GM19452 (cell line): ENCODE measurements at regions not wholly inside any gene's neighbourhood (a gene's known extent, or its start where the extent isn't known, plus 50 kb on each side); places are given as distances from the start of the nearest gene placed in this dataset.

ENCODE experiments used
- ATAC-seq: cut with Tn5 transposase; IDR thresholded peaks from one replicate; pipeline ENCODE4 v1.9.1; 2021; ENCODE audit not compliant: unreplicated experiment

DNA sequence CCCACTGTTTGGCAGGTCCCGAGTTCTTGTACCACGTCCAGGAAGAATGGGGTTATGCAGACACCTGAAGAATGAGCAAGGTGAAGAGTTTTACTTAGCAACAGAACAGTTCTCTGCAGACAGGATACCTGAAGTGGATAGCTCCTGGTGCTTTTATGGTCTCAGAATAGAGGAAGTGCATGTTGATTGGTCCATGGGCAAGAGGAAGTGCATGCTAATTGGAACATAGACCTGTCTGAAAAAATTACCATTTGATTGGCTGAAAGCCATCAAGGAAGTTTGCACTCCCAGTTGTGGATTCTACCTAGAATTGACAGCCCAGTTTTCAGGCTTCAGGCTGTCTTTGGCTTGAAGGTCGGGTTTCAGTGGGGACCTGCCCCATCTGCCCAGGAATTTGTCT lies 887.5 kb downstream of the FAT4 start:
- no peak for ATAC-seq

DNA sequence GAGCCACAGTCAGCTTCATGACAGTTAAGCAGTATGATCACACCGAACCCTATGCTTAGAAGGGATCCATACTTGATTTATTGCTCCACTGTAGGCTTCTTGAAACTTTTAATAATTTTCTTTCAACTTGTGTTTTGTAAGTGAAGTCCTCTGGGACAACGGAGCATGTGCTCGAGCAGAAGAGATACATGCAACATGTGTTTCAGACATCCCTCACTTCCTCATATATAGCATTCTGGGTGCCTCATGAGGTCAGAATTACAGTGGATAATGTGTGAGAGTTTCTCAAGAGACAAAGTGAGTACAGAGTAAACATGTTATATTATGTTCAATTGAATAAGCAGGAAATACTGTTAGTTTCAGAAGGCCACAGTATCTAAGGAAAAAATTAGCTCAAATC lies 893.2 kb downstream of the FAT4 start:
- no peak for ATAC-seq

DNA sequence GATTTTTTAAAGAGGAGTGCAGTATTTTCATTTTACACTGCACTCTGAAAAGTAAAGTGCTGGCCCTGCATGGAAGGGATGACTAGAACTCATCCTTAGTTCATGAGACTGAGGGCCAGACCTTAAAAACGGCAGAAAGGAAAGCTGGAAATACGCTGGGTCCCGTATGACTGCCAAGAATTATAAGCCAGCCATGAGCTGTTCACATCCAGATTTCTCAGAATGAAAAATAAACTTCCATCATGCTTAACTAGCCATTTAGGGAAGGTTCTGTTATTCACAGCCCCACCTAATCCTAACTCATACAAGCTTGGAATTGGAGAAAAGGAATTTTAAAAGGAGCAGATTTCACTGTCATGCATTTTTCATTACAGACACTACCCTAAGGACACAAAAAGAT lies 894.4 kb downstream of the FAT4 start:
- ATAC-seq = no peak

DNA sequence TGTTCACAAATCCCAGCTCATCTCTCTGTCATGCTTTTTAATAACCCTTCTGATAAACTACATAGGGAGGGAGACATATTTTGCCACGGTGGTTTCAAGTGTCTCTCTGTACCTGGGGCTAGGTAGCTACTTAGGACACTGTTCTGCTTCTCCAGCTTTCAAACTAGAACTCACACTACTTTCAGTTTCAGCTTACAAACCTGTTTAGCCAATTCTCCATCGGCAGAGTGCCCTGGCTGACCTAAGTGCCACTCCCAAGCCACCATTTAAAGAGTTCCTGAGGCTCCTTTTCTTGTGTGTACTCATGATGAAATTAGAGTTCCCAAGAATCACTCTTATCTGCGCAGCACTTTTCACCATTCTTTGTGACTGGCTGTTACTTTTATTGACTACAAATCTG lies 899.2 kb downstream of the FAT4 start:
- no peak for ATAC-seq

DNA sequence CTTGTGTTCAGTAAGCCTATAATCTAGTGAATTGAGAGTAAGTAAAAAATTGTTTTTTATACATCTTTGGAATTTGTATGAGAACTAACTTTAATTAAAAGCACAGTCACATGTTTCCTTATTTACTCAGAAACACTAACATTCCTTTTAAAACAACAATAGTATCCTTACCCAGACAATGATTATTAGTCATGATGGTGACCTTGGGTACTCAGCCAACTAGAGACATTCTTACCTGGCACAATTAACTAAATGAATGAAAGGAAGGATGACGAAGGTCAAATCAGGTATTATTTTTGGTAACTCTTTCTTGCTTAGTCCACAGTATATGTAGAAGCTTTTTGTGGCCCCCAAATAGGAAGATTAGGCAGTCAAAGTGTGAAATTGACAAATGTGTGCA lies 901.0 kb downstream of the FAT4 start:
- ATAC-seq = no peak

DNA sequence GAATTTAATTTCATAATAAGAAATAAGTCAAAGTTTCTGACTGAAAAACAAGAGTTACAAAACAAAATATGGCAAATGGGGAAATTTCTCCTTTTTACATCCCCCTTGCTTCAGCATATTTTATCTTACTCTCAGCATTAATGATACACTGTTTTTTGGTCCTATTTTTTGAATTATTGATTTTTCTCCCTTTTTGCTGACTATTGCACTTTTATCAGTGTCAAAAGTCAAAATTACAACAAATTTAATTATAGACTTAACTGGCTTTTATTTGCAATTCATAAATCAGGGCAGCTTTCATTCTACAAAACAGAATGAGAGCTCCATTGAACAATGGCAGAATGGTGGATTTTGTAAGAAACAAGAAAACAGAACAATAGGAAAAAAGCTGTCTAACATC lies 901.9 kb downstream of the FAT4 start:
- no peak for ATAC-seq

DNA sequence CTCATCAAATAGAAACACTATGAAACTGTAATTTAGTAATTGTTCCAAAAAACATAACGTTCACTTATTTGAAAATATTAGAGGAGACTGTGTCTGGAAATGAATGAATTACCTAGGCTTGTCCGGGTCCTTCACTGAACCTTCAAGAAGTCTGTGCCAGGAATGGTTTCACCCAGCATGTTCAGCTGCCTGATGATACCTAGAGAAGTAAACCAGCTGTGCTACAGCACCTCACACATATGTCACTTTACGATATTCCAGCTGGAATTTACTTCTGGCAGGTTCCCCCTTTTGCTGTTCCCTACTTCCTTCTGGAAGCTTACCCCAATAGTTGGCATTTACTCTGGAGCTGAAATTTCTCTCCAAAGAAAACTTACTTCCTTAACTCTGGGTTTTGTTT lies 906.5 kb downstream of the FAT4 start:
- ATAC-seq = no peak

DNA sequence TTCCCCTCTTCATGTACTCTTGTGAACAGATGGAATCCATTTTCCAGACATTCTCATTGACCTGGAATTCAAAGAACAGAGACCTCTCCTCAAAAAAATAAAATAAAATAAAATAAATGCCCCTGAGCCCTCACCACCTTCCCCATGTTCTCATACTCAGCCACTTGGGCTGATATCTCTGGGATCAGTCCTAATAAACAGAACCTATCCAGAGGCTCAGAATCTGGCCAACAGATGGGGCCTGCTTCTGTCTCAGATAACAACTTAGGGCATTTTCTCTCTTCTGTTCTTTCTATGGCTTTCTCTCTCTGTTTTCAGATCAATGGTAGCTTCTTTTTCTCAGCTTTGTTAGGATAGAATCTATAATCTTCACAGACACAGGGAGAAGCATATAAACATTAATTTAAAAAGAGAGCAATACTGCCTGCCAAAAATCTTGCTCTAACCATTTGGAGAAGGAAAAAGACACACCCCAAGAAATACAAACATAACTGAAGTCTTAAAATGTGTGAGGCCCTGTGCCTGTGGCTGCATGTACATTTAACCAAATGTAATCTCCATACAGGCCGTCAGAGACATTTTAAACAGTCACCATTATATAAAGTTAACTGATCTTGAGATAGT lies 907.1 kb downstream of the FAT4 start:
- ATAC-seq = no peak

DNA sequence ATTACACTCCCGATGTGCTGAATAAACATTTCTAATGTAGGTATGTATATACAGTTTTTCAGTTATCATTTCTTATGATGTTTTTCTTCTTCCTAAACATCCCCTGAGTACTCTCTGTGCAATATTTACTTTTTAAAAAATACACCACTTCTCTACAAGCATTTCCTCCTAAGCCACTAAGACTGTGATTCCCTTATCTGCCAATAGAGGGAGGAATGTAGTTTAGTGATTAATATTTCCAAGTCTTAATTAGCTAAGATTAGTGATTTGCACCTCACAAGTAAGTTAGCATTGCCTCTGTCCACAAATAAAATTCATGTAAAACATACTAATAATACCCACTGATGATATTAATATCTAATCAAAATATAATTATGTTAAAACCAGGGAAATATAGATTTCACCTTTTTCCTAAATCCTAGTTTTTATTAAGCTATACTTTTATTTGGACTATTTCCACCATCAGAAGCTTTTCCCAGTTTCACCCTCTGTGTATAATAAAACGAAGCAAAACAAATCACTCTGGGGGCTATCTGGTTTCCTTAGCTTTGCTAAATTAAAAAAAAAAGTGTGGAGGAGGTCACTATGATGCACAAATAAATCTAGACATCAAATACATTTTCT lies 909.1 kb downstream of the FAT4 start:
- ATAC-seq = no peak

DNA sequence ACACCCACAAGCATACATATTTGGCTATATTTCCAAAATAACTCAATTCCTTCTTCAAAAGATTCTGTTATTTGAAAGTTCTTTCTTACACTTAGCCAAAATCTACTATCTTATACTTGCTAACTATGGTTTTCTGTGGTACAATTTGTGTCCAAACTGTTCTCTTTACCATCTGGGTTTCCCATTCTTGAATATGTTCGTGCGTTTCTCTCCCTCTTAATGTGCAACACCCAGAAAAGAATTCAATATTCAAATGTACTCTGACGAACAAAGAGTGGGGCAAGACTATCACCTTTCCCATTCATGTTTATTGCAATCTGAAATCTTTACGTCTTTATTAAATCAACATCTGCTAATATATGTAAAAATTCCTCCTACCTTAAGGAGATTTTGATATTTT lies 912.7 kb downstream of the FAT4 start:
- ATAC-seq = no peak

DNA sequence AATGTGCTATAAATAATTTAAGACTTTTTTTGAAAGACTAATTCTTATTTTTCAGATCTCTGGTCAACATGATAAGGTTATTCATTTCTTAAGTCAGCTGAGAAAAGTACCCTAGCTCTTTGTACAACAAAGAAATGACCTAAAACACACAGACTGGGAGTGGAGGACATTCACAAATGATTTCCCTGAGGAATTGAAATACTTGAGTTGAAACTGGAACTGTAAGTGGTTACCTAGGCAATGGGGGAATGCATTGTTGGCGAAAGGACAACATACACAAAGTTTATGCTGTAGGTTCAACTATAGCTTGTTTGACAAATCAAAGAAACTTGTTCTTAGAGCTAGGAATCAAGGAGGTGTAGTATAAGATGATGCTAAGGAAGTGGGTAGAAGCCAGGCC lies 915.5 kb downstream of the FAT4 start:
- ATAC-seq = no peak

DNA sequence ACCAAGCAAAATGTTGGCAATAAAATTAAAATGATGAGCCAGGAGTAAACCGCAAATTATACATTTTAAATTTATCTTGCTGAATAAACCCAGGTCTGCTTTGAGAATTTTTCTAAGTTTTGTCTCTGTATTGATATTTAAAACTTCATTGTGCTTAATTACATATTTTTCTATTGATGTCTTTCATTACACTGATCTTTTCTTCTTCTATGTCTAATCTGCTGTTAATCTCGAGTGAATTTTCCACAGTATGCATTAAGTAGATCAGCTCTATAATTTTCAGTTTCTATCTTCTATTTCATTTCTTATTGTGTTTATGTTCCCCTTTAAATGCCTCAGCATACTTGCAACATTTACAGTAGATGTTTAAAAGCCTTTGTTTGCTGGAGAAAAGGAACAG lies 918.7 kb downstream of the FAT4 start:
- ATAC-seq = no peak

DNA sequence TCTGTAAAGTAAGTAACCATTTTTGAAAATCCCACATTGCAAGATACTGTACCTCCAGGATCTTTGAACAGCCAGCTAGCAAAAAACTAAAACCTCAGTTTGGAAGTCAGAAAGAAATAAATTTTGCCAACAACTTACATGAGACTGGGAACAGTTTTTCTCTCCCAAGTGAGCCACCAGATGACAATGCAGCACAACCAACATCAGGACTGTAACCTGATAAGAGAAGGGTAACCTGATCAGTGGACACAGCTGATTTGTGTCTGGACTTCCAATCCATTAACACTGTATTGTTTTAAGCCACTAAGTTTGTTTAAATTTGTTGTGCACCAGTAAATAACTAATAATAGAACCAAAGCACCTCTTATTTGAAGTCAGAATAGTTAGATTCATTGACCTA lies 923.3 kb downstream of the FAT4 start:
- ATAC-seq = no peak

DNA sequence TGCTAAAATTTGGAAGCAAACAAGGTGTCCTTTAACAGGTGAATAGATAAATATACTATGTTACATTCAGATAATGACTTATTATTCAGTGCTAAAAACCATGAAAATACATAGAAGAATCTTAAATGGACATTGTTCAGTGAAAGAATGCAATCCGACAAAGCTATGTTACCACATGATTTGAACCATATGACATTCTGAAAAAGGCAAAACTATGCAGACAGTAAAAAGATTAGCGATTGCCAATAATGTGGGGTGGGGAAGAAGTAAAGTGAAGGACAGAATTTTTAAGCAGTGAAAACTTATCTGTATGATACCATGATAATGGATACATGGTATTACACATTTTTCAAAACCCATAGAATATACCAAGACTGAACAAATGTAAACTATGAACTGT lies 926.9 kb downstream of the FAT4 start:
- no peak for ATAC-seq

DNA sequence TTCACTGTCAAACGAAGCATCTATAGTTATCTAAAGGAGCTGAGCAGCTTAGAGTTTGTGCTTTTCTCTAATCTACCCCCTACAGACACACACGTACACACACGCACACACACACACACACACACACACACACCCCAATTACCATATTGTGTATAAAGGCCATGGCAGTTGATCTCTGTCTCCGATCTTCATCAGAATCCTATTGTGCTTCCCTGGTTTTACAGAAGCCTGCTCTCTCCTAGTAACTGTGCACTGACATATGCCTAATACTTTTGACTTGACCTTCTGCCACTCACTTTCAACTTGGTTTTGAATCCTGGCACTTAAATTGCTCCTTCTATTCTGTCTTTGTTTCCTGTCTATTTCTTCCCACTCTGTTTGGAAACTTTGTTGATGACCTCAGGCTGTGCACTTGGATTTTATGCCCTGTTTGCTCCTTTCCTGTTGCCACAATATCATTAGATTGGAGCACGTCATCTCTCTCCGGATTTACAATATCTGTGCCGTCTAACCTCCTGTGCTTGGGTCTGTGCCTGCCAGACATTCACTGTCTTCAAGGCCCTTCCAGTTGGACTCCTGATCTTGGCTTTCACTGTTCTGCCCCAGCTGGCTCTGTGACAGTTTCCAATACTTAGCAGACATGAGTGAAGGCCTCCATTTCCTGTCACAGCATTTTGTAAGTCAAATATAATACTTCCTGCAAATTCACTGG lies 928.1 kb downstream of the FAT4 start:
- ATAC-seq = no peak

DNA sequence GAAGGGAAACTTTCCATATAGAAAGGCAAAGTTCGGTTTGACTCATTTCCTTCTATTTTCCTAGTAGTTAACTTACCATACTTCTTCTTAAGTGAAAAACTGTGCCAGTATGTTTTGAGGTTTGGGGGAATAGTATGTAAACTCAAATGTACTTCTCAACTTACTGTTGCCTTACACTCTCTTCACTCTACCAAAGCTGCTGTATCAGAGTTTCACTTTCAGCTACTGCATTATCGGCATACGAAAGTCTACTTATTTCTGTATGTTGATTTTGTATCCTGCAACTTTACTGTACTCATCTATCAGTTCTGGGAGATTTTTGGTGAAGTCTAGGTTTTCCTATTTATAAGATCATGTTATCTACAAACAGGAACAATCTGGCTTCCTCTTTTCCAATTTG lies 932.7 kb downstream of the FAT4 start:
- ATAC-seq = no peak

DNA sequence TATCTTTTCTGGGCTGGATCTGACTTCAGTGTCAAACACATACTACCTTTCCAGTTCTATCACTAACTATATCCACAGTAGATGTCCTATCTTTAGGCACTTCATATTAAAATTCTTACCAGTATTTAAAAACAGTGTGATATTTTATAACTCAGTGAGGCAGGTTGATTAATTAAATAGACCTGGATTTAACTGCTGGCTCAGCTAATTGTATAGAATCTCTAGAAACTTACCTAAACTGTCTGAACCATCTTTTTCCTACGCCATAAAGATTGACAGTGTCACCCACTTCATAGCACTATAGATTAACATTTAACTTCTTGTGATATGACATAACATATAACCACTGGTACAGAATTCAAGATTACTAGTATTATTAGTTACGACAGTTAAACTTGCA lies 935.3 kb downstream of the FAT4 start:
- no peak for ATAC-seq

DNA sequence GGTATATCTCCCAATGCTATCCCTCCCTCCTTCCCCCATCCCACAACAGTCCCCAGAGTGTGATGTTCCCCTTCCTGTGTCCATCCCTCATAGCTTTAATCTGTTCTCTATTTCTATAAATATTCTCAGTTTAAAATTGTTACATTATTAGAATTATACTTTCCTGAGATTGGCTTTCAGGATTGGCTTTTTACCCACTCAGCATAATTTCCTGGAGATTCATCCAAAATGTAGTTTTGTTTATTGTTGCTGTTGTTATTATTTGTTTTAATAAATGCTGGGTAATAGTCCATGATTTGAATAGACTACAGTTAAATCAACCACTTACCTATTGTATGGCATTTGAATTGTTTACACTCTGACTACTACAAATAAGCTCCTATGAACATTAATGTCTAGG lies 936.4 kb downstream of the FAT4 start:
- ATAC-seq = no peak

DNA sequence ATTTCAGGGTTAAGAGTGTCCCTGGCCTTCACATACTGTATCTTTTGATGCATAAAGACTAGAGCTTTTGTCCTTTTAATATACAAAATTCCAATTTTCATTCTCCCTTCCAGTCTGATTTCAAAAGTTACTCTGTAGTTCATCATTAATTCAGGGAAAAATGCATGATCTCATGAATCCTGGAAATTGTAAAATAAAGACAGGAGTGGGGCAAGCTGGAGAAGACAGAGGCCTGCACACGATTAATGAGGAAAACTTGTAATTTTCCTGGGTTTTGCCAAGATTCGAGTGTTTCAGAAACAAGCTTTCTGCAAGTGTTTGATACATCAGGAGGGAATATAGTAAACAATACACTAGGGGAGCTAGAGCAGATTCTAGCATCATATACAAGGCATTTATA lies 947.9 kb downstream of the FAT4 start:
- no peak for ATAC-seq

DNA sequence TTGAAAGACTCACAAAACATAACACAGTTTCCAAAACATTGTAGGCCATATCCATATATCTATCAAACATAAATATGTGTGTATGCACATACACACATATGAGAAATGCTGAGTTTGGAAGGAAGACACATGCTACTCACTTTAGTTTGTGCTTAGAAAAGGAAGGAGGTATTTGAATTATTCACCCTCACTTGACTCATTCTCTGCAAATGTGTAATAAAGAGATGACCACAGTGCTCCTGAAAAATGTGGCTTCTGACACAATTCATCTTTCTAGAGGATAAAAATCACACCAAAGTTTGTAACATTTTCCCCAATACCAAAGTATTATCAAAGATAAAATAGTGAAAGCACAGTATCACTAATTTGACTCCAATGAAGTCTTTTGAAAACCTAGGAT lies 950.1 kb downstream of the FAT4 start:
- ATAC-seq = no peak

DNA sequence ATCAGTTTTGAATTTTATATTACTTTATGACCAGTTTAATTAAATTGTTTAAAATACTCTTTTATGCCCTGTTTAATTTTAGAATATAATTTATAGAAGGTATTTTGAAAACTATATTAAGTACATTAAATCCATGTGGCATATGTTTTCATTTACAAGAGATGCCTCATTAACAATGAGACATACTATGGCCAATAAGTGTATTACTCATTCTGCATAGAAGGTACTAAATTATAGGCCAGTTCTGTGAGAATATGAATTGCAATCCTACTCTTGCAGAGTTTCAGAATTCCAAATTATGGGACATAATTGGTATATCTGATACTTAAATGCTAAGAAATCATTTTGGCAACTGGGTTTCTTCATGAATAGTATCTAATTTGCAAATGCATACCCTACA lies 951.1 kb downstream of the FAT4 start:
- no peak for ATAC-seq

DNA sequence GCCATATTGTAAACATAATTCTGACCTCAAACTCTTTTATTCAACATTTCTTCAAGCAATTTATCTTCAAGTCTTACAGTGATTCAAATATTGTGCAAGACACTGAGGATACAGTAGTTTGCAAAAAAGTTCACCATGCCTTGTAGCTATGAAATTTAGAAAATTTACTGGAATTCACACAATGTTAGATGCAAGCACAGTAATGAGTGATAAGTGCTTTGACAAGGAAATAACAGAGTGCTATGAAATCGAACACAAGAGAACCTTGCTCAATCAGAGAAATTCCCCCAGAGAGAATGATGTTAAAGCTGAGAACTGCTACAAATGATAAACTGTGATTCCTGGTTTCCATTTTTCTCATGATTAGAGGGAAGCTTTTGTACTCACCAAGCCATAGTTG lies 952.9 kb downstream of the FAT4 start:
- ATAC-seq = no peak

DNA sequence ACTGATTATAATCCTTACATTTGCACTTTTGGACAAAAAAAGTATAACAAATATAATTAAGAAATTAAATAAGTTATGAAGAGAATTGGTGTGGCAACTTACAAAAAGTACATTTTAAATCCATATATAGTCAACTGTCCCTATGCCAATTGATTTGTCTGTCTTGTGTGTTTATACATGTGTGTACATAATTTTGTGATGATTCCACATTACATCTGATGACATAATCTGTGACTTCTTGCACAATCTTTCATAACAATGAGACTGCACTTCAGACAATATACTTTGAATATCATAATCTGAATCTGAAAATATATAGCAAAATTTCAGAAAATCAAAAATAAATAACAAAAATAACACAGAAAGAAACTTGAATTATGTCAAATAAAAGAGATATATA lies 953.4 kb downstream of the FAT4 start:
- no peak for ATAC-seq
